Loucy (cell line): ENCODE measurements at regions not wholly inside any gene's neighbourhood (a gene's known extent, or its start where the extent isn't known, plus 50 kb on each side); places are given as distances from the start of the nearest gene placed in this dataset.

Source experiments
- CTCF ChIP-seq: fragments of 200-600 bp; sonication (generic); conservative IDR thresholded peaks from 2 replicates; pipeline ENCODE4 v1.5.1; 2014; ENCODE audit warnings: mild to moderate bottlenecking, antibody characterized with exemption, low read length
- EZH2phosphoT487 ChIP-seq: fragments of 200-600 bp; IDR thresholded peaks from 2 replicates; pipeline ENCODE4 v1.6.1; 2018; ENCODE audit warnings: antibody characterized with exemption, mild to moderate bottlenecking, moderate library complexity, borderline replicate concordance

DNA sequence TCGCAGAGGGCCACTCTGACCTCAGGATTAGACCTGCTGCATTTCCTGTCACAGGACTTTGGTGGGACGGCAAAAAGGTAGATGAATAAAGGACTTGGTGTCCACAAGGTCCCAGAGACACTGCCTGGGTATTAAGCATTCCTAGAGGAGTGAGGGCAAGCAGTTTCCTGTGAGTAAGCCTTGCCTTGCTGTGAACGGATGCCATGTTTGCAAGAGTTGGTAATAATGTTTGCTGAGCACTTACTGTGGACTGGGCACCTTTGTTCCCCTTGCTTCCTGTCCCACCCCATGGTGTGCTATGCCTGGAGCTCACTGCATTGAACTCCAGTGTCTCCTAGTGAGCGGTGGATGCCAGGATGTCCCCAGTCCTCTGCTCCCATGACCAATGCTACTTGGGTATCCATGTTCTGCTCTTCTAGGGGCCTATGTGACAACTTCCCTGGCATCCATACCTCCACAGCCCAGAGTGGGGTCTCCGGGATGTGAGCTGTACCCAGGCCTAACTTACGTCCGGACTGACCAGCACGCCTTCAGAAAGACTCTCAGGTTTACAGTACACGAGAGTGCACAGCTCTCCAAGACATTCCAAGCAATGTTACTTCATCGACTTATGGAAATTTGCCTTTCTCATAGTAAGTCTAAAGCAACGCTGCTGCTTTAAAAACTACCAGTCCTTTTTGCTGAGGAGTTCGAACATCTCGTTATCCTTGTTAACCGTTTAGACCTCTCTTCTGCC is 95.5 kb upstream of the MSX1 start:
- TF ChIP-seq CTCF (no peak), EZH2phosphoT487 (no peak)
